ENCODE measurements at regions not wholly inside any gene's neighbourhood (a gene's known extent, or its start where the extent isn't known, plus 50 kb on each side); places are given as distances from the start of the nearest gene placed in this dataset.

DNA sequence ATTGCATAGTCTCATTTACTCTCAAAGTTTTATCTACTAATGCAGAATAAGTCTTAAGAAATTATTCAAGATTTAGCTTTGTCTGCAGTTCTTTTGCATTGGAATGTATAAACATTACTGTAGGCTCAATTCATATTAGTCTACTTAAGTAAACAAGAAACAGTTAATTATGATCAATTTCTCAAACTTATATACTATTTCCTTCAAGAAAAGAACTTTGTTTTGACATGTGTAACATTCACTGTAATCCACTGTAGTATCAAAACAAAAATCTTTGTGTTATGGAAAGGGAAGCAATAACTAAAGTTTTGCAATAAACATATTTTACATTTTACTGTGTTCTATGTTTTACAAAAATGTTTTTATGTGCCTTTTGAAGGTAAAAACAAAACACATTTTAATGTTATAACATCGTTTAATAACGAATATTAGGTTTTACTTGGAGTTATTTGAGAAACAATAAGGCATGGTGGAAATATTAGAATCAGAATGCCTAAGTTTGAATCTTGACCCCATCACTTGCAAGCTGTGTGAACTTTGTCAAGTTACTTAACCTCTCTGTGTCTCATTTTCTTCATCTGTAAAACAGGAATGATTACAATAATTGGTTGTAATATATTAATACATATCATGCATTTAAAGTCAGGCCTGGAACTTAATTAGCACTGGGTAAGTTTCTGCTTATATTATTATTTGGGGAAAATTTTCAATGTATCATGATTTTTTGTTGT lies 77.0 kb upstream of the DPH5 start:
- TF ChIP-seq, protein P1, sequence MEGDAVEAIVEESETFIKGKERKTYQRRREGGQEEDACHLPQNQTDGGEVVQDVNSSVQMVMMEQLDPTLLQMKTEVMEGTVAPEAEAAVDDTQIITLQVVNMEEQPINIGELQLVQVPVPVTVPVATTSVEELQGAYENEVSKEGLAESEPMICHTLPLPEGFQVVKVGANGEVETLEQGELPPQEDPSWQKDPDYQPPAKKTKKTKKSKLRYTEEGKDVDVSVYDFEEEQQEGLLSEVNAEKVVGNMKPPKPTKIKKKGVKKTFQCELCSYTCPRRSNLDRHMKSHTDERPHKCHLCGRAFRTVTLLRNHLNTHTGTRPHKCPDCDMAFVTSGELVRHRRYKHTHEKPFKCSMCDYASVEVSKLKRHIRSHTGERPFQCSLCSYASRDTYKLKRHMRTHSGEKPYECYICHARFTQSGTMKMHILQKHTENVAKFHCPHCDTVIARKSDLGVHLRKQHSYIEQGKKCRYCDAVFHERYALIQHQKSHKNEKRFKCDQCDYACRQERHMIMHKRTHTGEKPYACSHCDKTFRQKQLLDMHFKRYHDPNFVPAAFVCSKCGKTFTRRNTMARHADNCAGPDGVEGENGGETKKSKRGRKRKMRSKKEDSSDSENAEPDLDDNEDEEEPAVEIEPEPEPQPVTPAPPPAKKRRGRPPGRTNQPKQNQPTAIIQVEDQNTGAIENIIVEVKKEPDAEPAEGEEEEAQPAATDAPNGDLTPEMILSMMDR (conservative IDR thresholded peaks at IDR 0.05; ENCODE audit: low read depth in 2 of 2): no peak
- TF ChIP-seq EZH2 (IDR thresholded peaks at IDR 0.05; ENCODE audit: low read depth, unreplicated experiment) (no peak), CREB1 (CRISPR knock-in tag; IDR thresholded peaks at IDR 0.05; ENCODE audit: low read depth) (no peak), JUNB (IDR thresholded peaks at IDR 0.05; ENCODE audit: unreplicated experiment) (no peak), POLR2AphosphoS5 (IDR thresholded peaks at IDR 0.05; ENCODE audit: low read depth) (no peak), ZNF331 (CRISPR knock-in tag; IDR thresholded peaks at IDR 0.05; ENCODE audit: low read depth) (no peak), EZH2phosphoT487 (IDR thresholded peaks at IDR 0.05; ENCODE audit: unreplicated experiment) (no peak)
- TF ChIP-seq, protein P2, sequence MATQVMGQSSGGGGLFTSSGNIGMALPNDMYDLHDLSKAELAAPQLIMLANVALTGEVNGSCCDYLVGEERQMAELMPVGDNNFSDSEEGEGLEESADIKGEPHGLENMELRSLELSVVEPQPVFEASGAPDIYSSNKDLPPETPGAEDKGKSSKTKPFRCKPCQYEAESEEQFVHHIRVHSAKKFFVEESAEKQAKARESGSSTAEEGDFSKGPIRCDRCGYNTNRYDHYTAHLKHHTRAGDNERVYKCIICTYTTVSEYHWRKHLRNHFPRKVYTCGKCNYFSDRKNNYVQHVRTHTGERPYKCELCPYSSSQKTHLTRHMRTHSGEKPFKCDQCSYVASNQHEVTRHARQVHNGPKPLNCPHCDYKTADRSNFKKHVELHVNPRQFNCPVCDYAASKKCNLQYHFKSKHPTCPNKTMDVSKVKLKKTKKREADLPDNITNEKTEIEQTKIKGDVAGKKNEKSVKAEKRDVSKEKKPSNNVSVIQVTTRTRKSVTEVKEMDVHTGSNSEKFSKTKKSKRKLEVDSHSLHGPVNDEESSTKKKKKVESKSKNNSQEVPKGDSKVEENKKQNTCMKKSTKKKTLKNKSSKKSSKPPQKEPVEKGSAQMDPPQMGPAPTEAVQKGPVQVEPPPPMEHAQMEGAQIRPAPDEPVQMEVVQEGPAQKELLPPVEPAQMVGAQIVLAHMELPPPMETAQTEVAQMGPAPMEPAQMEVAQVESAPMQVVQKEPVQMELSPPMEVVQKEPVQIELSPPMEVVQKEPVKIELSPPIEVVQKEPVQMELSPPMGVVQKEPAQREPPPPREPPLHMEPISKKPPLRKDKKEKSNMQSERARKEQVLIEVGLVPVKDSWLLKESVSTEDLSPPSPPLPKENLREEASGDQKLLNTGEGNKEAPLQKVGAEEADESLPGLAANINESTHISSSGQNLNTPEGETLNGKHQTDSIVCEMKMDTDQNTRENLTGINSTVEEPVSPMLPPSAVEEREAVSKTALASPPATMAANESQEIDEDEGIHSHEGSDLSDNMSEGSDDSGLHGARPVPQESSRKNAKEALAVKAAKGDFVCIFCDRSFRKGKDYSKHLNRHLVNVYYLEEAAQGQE (IDR thresholded peaks at IDR 0.05; ENCODE audit: unreplicated experiment): no peak

All from GM23338 (cell line).